HG02623 (cell line): ENCODE measurements at regions not wholly inside any gene's neighbourhood (a gene's known extent, or its start where the extent isn't known, plus 50 kb on each side); places are given as distances from the start of the nearest gene placed in this dataset.

ENCODE experiments used
- ATAC-seq: cut with Tn5 transposase; IDR thresholded peaks from one replicate; pipeline ENCODE4 v1.9.1; 2021; ENCODE audit warnings: moderate library complexity; ENCODE audit not compliant: unreplicated experiment

GRCh38 chr12:116482179-116482578 lies 77.0 kb upstream of the MAP1LC3B2 start:
- no peak for ATAC-seq

- ATAC-seq: no peak
Measured at GRCh38 chr12:116482859-116483258, 76.3 kb upstream of the MAP1LC3B2 start.

GRCh38 chr12:116483959-116484750 lies 75.0 kb upstream of the MAP1LC3B2 start:
- ATAC-seq: no peak

GRCh38 chr12:116484807-116485206 lies 74.4 kb upstream of the MAP1LC3B2 start:
- ATAC-seq: no peak

DNA sequence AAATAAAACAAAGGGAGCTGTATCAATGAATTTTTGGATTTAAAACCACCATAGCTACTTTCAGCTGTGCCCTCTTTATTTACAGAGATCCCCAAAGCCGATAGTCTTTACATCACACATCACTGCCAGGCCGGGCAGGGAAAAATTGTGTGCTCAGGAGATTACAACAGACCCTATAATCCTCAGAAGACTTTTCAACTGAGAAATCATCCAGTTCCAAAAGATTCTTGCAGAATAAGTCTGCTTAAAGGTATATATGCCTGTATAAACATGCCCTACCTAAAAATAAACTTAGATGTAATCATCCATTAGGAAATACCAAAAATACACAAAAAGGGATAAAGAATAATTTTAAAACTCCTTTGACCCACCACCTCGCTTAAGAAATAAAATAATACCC lies 70.1 kb upstream of the MAP1LC3B2 start:
- ATAC-seq: no peak

GRCh38 chr12:116490471-116490870 lies 68.7 kb upstream of the MAP1LC3B2 start:
- ATAC-seq: no peak

DNA sequence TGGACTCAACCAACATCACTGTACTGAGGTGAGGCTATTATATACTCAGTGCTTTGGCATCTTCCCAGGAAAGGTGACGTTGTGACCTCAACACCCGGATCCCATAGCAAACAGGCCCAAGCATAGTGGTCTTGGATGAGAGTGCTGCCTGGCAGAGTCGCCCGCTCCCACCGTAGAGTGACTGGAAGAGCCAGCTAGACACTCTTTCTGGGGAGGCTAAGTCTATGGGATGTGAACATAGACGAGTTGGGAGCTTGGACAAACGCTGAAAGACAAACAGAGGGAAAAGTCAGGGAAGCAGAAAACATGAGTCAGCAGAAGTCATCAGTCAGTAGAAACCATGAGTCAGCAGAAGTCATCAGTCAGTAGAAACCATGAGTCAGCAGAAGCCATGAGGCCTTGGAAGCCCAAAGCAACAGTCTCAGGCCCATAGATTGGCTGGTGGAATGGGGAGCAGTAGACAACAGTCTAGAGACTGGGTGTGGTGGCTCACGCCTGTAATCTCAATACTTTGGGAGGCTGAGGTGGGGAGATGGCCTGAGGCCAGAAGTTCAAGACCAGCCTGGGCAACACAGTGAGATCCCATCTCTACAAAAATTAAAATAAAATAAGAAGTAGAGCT lies 66.4 kb upstream of the MAP1LC3B2 start:
- ATAC-seq: no peak

DNA sequence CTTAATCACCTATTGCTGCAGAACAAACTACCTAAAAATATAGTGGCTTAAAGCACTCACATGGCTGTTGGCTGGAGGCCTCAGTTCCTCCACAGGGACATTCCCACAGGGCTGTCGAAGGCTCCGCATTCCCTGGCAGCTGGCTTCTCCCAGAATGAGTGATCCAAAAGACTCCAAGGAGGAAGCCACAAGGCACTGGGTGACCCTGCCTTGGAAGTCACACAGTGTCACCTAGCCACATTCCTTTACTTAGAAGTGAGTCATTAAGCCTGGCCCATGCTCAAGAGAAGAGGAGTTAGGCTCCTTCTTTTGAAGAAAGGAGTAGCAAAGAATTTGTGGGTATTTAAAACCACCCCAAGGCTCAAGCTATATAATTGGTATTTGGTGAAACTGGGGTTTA lies 63.9 kb upstream of the MAP1LC3B2 start:
- no peak for ATAC-seq

DNA sequence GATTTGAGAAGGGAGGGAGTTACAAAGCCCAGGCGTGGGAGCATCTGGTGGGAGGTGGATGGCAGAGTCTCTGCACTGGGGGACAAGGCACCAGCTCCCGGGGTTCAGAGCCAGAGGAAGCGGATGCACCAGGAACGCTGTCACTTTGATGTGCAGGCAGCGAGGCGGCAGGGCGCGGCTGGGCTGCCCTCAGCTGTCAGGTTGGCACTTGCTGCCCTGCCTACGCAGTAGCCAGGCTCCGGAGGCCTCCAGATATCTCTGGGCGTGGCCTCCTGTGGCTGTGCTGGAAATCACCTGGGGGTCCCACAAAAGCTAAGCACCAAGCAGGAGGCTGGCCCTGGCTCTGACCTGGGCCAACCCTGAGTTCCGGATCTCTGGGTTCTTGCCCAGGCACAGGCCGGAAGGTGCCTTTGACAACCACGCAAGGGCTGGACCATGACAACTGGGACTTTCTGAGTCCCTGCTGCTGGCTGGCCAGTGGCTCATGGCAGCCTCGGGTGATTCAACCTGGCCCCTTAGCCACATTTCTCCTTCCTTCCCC lies 62.1 kb upstream of the MAP1LC3B2 start:
- no peak for ATAC-seq

GRCh38 chr12:116498471-116498870 lies 60.7 kb upstream of the MAP1LC3B2 start:
- ATAC-seq: no peak

DNA sequence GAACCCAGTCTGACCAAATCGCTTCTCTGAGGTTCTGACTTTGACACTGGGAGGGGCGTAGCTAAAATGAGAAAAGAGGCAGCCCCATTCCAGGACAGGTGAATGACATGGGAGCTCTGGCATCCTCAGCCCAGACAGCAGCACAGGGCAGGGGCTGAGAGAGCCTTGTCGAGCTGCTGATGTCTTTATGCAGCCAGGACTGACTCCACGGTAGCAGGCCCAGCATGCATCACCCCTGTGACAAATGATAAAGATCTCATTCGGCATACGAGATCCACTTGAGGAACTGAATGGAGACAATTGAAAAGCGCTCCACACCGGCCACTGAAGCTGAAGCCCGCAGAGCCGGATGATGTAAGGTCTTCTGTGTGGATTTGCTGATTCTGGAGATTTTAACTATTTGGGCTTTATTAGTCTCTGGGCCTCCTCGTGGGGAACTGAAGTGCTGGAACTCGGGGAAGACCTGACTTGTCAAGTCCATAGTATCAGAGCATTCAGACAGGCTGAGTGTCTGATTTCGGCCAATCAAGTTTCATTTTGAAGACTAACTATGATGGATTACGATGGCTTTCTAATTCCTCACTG lies 56.9 kb upstream of the MAP1LC3B2 start:
- no peak for ATAC-seq

- ATAC-seq: no peak
Measured at GRCh38 chr12:116502989-116503496, 56.1 kb upstream of the MAP1LC3B2 start.

DNA sequence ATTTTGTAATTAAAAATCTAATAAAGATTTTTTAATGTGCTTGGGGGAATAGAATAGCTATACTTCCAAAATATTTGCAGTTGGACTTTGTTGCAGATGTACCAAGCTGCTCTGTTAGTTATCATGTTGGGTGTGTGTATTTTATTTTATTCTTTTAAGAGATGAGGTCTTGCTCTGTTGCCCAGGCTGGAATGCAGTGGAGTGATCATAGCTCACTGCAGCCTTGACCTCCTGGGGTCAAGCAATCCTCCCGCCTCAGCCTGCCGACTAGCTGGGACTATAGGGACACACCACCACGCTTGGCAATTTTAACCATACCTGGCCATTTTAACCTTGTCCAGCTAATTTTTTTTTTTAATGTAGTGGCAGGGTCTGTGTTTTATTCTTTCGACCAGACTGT lies 54.7 kb upstream of the MAP1LC3B2 start:
- ATAC-seq: no peak

GRCh38 chr12:116506697-116507064 lies 52.5 kb upstream of the MAP1LC3B2 start:
- no peak for ATAC-seq

DNA sequence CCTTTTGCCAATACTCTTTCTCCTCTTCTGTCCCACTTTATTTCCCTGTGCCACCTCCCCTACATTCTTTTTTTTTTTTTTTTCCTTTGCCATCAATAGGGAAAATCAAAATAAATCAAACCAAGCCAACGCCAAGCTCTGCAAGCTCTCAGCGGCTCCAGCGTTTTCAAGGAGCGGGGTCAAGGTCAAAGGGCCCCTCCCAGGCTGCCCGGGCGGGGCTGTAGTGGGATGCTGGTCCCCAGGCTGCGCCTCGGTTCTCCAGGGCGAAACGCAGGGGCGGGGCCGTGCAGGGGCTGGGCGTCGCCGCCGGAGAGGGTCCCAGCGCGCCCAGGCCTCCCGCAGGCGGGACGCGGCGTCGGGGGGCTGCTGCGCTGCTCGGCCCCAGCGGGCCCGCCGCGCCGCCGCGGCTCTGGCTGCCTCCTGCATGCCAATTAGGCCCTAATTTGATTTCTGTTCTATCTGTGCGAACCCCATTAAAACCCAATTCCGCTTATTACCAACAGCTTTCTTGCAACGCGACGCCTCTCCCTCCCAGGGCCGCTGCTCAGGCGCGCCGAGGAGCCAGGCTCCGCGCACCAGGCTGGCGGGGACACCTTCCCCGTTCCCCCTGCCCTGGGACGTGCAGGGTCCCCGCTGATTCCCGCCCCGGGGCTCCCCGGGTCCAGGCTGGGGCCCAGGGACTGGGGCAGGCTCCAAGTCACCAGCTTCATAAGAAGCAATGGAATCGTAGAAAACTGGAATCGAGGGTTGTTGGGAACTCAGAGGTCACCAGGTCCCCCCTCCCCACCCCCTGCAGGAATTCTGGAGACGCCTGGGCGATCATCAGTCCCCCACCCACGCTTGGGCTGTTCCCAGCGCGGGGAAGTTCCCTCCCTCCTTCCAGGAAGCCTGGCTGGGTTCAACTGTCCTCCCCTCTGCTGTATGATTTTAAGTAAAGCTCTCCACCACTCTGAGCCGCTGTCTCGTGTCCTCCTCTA lies 50.7 kb upstream of the MAP1LC3B2 start:
- no peak for ATAC-seq
